ENCODE measurements at regions not wholly inside any gene's neighbourhood (a gene's known extent, or its start where the extent isn't known, plus 50 kb on each side); places are given as distances from the start of the nearest gene placed in this dataset.

DNA sequence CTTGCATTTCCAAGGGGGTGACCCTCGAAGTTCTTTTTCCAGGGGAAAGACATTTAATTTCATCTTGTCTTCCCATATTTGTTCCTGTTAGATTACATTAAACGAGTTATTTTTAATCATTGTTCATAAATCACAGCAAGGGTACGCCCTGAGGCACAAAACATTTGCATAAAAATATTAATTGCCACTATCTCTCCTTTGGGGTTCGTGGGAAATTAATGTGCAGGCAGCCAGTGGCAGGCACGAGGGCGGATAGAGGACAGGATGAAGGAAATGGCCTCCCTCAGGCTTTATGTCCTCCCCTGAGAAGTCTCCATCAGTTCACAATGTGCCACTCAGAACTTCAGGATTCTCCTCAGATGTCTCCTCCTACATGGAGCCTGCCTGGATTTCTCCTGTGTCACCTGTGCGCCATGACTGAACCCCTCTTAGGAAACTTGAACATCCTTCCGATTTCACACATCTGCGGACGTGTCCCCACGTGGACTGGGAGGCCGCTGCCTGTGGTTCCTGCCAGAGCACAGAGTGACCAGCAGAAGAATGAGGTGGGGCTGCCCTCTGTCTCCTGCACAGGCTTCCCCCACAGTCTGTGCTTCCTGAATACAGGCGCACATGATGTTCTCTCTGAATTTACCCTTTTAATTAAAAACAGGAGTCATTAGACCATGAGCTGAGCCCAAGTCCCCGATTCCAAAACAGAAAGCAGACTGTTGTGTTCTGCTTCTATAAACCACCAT lies 1085.9 kb downstream of the TBC1D22A start:
- whole genome bisulfite sequencing, 2 donors = 83 to 84% methylated on average over 14 of the region's 14 CpGs
- intact Hi-C loops (cut with DNase I) = no loop called here
- no peaks in the 10 kb centered on the region for H3K4me1 ChIP-seq
- no peak overlapping the region for H3K4me3 ChIP-seq
- peaks cover 0 to 15% (median 0%) of the 10 kb centered on the region in 3 donors for H3K27me3 ChIP-seq
- no peak overlapping the region for H3K27ac ChIP-seq
- DNase-seq = no peak
- H3K9me3 ChIP-seq = no peaks in the 10 kb centered on the region
- TF ChIP-seq EP300 (IDR thresholded peaks at IDR 0.05) (no peak), POLR2A (IDR thresholded peaks at IDR 0.05) (no peak), POLR2AphosphoS5 (IDR thresholded peaks at IDR 0.05) (no peak)
- TF ChIP-seq, protein P1, sequence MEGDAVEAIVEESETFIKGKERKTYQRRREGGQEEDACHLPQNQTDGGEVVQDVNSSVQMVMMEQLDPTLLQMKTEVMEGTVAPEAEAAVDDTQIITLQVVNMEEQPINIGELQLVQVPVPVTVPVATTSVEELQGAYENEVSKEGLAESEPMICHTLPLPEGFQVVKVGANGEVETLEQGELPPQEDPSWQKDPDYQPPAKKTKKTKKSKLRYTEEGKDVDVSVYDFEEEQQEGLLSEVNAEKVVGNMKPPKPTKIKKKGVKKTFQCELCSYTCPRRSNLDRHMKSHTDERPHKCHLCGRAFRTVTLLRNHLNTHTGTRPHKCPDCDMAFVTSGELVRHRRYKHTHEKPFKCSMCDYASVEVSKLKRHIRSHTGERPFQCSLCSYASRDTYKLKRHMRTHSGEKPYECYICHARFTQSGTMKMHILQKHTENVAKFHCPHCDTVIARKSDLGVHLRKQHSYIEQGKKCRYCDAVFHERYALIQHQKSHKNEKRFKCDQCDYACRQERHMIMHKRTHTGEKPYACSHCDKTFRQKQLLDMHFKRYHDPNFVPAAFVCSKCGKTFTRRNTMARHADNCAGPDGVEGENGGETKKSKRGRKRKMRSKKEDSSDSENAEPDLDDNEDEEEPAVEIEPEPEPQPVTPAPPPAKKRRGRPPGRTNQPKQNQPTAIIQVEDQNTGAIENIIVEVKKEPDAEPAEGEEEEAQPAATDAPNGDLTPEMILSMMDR (IDR thresholded peaks at IDR 0.05) = no peak
- H3K36me3 ChIP-seq = no peaks in the 10 kb centered on the region

DNA sequence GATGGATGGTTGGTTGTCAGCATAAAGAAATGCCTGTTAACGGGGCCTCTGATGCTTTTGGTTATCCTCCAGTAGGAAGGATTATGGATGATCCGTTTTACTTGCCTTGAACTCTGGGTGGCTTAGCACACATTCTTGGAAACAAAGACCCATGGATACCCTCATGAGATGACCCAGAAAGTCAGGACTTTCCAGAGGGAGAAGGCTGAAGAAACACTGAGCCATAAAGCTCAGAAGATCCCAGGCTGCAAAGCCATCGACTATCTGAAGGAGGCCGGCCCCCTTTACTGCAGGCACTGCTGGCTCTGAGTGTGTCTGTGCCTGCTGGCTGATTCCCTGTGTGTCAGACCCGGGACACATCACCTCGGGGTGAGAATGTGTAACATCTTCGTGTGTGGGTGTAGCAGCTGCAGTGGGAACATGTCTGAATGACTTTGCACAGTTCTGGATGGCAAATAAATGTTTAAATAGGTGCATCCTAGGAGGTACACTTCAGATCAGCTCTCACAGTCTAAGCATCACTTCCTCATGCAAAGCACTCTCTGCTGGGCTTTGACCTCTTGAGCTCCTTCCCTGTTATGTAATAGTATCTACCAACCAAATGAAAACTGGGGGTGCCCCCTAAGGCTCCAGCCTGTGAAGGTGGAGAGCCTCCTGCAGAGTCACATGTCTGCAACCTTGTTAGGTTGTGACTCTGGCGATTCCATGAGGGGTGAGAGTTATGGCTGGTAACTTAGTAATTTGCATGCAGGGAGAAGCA lies 1084.9 kb downstream of the TBC1D22A start:
- 57 to 63% methylated on average over 8 of the region's 8 CpGs for WGBS, 2 donors
- no peaks in the 10 kb centered on the region for H3K9me3 ChIP-seq
- DNase-seq = no peak

DNA sequence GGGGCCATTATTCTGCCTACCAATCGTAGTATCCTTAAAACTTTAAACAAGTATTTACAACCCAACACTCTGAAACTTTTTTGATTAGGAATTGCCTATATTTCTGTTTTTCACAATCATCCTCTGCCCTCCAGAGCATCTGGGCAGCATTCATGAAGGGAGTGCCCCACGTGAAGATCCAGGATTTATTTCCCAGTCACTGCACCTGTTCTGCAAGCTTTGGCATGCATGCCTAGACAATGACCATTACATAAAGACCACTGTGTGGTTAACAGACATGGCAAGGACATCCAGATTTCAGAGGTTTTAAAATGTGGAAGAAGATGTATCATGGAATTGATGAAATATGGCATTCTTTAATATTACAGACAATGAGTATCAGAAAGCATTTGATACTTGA lies 1083.8 kb downstream of the TBC1D22A start:
- Histone ChIP-seq H3K4me1 (no peaks in the 10 kb centered on the region), H3K9me3 (no peaks in the 10 kb centered on the region), H3K4me3 (no peak overlapping the region), H3K27ac (no peak overlapping the region), H3K36me3 (no peaks in the 10 kb centered on the region), H3K27me3 (peaks cover 0 to 33% (median 0%) of the 10 kb centered on the region in 3 donors)
- intact Hi-C loops (cut with DNase I) = no loop called here
- no peak for DNase-seq
- TF ChIP-seq EP300 (IDR thresholded peaks at IDR 0.05) (no peak), POLR2A (IDR thresholded peaks at IDR 0.05) (no peak), POLR2AphosphoS5 (IDR thresholded peaks at IDR 0.05) (no peak)
- TF ChIP-seq, protein P1 (IDR thresholded peaks at IDR 0.05) = no peak
- WGBS, 2 donors = 33 to 61% methylated on average over 2 of the region's 2 CpGs

More for the DNA sequence above, 1084.9 kb downstream of the TBC1D22A start:
- TF ChIP-seq EP300 (IDR thresholded peaks at IDR 0.05) (no peak), POLR2A (IDR thresholded peaks at IDR 0.05) (no peak), POLR2AphosphoS5 (IDR thresholded peaks at IDR 0.05) (no peak)
- TF ChIP-seq, protein P1 (IDR thresholded peaks at IDR 0.05) = no peak
- Histone ChIP-seq H3K4me3 (no peak overlapping the region), H3K4me1 (no peaks in the 10 kb centered on the region), H3K27ac (no peak overlapping the region), H3K27me3 (peaks cover 0 to 25% (median 0%) of the 10 kb centered on the region in 3 donors), H3K36me3 (no peaks in the 10 kb centered on the region)
- intact Hi-C loops (cut with DNase I) = no loop called here

- Histone ChIP-seq H3K27ac (no peak overlapping the region), H3K4me1 (no peaks in the 10 kb centered on the region), H3K27me3 (peaks cover 0 to 33% (median 0%) of the 10 kb centered on the region in 3 donors), H3K9me3 (no peaks in the 10 kb centered on the region), H3K4me3 (no peak overlapping the region), H3K36me3 (no peaks in the 10 kb centered on the region)
- intact Hi-C loops (cut with DNase I) = no loop called here
- DNase-seq = no peak
- TF ChIP-seq POLR2AphosphoS5 (IDR thresholded peaks at IDR 0.05) (no peak), POLR2A (IDR thresholded peaks at IDR 0.05) (no peak), EP300 (IDR thresholded peaks at IDR 0.05) (no peak)
- TF ChIP-seq, protein P1 (IDR thresholded peaks at IDR 0.05) = no peak
- WGBS, 2 donors = 48 to 63% methylated on average over 10 of the region's 10 CpGs
Observed at GRCh38 chr22:47842119-47842518, 1079.7 kb downstream of the TBC1D22A start.
